OCI-LY1 (cell line): ENCODE measurements at regions not wholly inside any gene's neighbourhood (a gene's known extent, or its start where the extent isn't known, plus 50 kb on each side); places are given as distances from the start of the nearest gene placed in this dataset.

ENCODE experiments used
- CTCF ChIP-seq: fragments of 200-600 bp; sonication (generic), shearing (Covaris generic); IDR thresholded peaks from 2 replicates; pipeline ENCODE4 v1.5.1; 2017; ENCODE audit warnings: mild to moderate bottlenecking, antibody characterized with exemption, low read length, moderate library complexity, mixed read lengths
- EZH2 ChIP-seq: fragments of 200-600 bp; sonication (generic), shearing (Covaris generic); IDR thresholded peaks from 2 replicates; pipeline ENCODE4 v1.8.0; 2017; ENCODE audit warnings: borderline replicate concordance, mixed run types, mild to moderate bottlenecking, antibody characterized with exemption, low read length, moderate library complexity, mixed read lengths

GRCh38 chr13:60759499-60759898, 362.5 kb downstream of the TDRD3 start:
- TF ChIP-seq CTCF: no peak
- TF ChIP-seq EZH2: no peak
